Caco-2 (cell line): ENCODE measurements at regions not wholly inside any gene's neighbourhood (a gene's known extent, or its start where the extent isn't known, plus 50 kb on each side); places are given as distances from the start of the nearest gene placed in this dataset.

Source experiments
- BruUV-seq: library from RNA; stranded (reverse); fragments of 400-500 nt; replicated peaks from 2 replicates; lab custom pipeline; 2021; lab: Mats Ljungman, UMichigan
- CTCF ChIA-PET: fragments of 300-600 bp; sonication (Branson Sonifier 250); formaldehyde crosslinking; loops from one replicate; lab custom pipeline; 2022; ENCODE audit warnings: antibody characterized with exemption; lab: Charles Lee
- POLR2A ChIA-PET: fragments of 300-600 bp; sonication (Branson Sonifier 250); formaldehyde crosslinking; loops from one replicate; lab custom pipeline; 2022; ENCODE audit warnings: antibody characterized with exemption; lab: Charles Lee
- DNase-seq, 2 experiments: peaks; one replicate each; pipeline versions ENCODE4 v3.0.0 to v3.0.0-alpha.2; 2020 to 2022
- H3K27me3 ChIP-seq: replicated peaks from 2 replicates; pipeline ENCODE4 v1.6.0; 2011; ENCODE audit warnings: low read length; ENCODE audit not compliant: control insufficient read depth, insufficient read depth
- H3K36me3 ChIP-seq: 2 replicates; pipeline ENCODE4 v1.5.1; 2011; ENCODE audit warnings: low read length; ENCODE audit not compliant: control insufficient read depth, insufficient read depth
- H3K4me1 ChIP-seq: fragments of 250-450 bp; sonication (Bioruptor Pico); 2 replicates; pipeline ENCODE4 v1.5.1; 2020; ENCODE audit warnings: mild to moderate bottlenecking
- H3K4me3 ChIP-seq: 2 replicates; pipeline ENCODE4 v1.5.1; 2011; ENCODE audit warnings: low read depth, mild to moderate bottlenecking, control low read depth, low read length
- H3K9me3 ChIP-seq: fragments of 250-450 bp; sonication (Bioruptor Pico); 2 replicates; pipeline ENCODE4 v1.5.1; 2020; ENCODE audit warnings: mild to moderate bottlenecking, moderate library complexity
- H3K27ac Mint-ChIP-seq: one replicate; pipeline ENCODE4 v1.8.0; 2022; ENCODE audit warnings: mixed read lengths; ENCODE audit not compliant: unreplicated experiment
- H3K27me3 Mint-ChIP-seq: one replicate; pipeline ENCODE4 v1.8.0; 2022; ENCODE audit warnings: mixed read lengths; ENCODE audit not compliant: insufficient read depth, unreplicated experiment
- H3K36me3 Mint-ChIP-seq: one replicate; pipeline ENCODE4 v1.8.0; 2022; ENCODE audit warnings: mild to moderate bottlenecking, mixed read lengths; ENCODE audit not compliant: insufficient read depth, unreplicated experiment
- H3K4me1 Mint-ChIP-seq: one replicate; pipeline ENCODE4 v1.8.0; 2022; ENCODE audit warnings: low read depth, mixed read lengths; ENCODE audit not compliant: unreplicated experiment
- H3K4me3 Mint-ChIP-seq: one replicate; pipeline ENCODE4 v1.8.0; 2022; ENCODE audit warnings: mild to moderate bottlenecking, moderate library complexity, mixed read lengths; ENCODE audit not compliant: unreplicated experiment
- H3K9me3 Mint-ChIP-seq: one replicate; pipeline ENCODE4 v1.8.0; 2022; ENCODE audit warnings: mixed read lengths; ENCODE audit not compliant: unreplicated experiment
- intact Hi-C: fragments of 100-400 bp; cut with micrococcal nuclease; formaldehyde crosslinking; loops from one replicate; pipeline ENCODE4 v1.10.0; 2022; ENCODE audit not compliant: unreplicated experiment
- TF ChIP-seq, protein P1 (sequence below), 2 experiments: fragments of 200-600 bp in 1 of 2; IDR thresholded peaks; 1 replicate in 1 of 2; 2 replicates in 1 of 2; pipeline versions ENCODE4 v1.5.1 to v1.8.0; 2011 to 2022; ENCODE audit warnings: antibody characterized with exemption in 1 of 2, control low read depth in 1 of 2, inconsistent platforms in 1 of 2, low read depth in 1 of 2, low read length in 1 of 2, mild to moderate bottlenecking in 1 of 2, moderate library complexity in 1 of 2; ENCODE audit not compliant: insufficient read depth in 1 of 2, severe bottlenecking in 1 of 2, unreplicated experiment in 1 of 2

DNA sequence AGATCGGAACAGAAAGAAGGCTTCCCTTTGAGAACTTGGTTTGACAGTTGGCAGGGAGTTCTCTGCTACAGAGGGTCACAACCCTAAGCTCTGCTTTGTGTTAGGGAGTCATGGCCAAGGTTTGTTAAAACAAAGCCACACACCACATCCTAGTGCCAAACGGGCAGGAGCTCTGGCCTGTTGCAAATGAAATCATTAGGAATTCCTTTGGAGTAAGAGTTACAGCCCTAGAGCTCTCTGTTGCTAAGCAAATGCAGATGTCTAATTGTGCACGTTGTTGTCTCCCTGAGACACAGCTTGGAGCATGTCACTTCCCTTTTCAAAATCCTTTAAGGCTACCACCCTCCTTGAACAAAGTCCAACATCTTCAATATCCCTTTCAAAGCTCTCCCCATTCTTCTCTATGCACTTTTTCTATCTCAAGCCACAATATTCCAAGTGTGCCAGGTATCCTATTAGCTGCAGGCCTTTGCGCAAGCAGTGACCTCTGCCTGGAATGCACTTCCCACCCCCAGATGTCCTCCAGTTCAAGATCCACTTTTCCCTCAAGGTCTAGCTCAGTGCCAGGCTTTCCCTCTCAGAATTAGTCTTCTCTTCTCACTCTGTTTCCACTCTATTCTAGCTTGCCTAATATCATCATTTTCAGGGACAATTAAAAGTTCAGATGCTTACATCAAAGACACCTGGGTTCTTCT, 253.7 kb upstream of the POU2AF2 start:
- Mint-ChIP-seq H3K36me3 (no peaks in the 10 kb centered on the region), H3K27ac (no peak overlapping the region), H3K4me1 (no peaks in the 10 kb centered on the region)

DNA sequence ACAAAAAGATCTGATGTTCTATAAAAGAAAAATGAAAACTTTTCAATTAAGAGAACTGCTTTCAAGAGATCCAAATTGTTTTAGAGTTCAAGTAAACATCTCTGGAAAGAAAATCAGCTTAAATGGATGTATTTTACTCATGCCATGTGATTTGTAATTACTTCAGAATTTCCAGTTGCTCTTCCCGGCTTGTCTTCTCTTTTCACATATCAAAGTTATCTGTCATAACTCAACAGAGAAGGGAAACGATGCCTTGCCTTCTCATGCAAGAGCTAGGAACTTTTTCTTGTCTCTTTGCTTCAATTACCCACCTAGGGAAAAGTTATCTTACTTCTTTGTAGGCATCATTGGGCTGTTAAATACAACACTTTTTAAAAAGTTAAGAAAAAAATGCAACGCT, 255.2 kb upstream of the POU2AF2 start:
- Mint-ChIP-seq H3K4me1 (no peaks in the 10 kb centered on the region), H3K36me3 (no peaks in the 10 kb centered on the region), H3K27ac (no peak overlapping the region), H3K27me3 (peaks cover 16% of the 10 kb centered on the region), H3K9me3 (no peaks in the 10 kb centered on the region), H3K4me3 (no peak overlapping the region)
- Histone ChIP-seq H3K27me3 (peaks cover under 1% of the 10 kb centered on the region), H3K4me1 (no peaks in the 10 kb centered on the region), H3K36me3 (no peaks in the 10 kb centered on the region), H3K9me3 (no peaks in the 10 kb centered on the region), H3K4me3 (no peak overlapping the region)
- no TSS peak for BruUV-seq
- no peak for DNase-seq
- intact Hi-C loops: no loop called here
- TF ChIP-seq, protein P1, sequence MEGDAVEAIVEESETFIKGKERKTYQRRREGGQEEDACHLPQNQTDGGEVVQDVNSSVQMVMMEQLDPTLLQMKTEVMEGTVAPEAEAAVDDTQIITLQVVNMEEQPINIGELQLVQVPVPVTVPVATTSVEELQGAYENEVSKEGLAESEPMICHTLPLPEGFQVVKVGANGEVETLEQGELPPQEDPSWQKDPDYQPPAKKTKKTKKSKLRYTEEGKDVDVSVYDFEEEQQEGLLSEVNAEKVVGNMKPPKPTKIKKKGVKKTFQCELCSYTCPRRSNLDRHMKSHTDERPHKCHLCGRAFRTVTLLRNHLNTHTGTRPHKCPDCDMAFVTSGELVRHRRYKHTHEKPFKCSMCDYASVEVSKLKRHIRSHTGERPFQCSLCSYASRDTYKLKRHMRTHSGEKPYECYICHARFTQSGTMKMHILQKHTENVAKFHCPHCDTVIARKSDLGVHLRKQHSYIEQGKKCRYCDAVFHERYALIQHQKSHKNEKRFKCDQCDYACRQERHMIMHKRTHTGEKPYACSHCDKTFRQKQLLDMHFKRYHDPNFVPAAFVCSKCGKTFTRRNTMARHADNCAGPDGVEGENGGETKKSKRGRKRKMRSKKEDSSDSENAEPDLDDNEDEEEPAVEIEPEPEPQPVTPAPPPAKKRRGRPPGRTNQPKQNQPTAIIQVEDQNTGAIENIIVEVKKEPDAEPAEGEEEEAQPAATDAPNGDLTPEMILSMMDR (IDR thresholded peaks at IDR 0.05; ENCODE audit: insufficient read depth in 1 of 2, low read depth in 1 of 2, low read length in 1 of 2, severe bottlenecking in 1 of 2, unreplicated experiment in 1 of 2): no peak
- CTCF ChIA-PET: no interaction called here
- POLR2A ChIA-PET: no interaction called here

More for the DNA sequence above, 253.7 kb upstream of the POU2AF2 start:
- Histone ChIP-seq H3K36me3 (no peaks in the 10 kb centered on the region), H3K9me3 (no peaks in the 10 kb centered on the region), H3K27me3 (peaks cover 1% of the 10 kb centered on the region), H3K4me1 (no peaks in the 10 kb centered on the region), H3K4me3 (no peak overlapping the region)
- ChIA-PET POLR2A (no interaction called here), CTCF (no interaction called here)
- DNase-seq: no peak
- Mint-ChIP-seq H3K9me3 (no peaks in the 10 kb centered on the region), H3K27me3 (peaks cover 24% of the 10 kb centered on the region), H3K4me3 (no peak overlapping the region)
- intact Hi-C loops: no loop called here
- no TSS peak for BruUV-seq
- TF ChIP-seq, protein P1 (IDR thresholded peaks at IDR 0.05; ENCODE audit: insufficient read depth in 1 of 2, low read depth in 1 of 2, low read length in 1 of 2, severe bottlenecking in 1 of 2, unreplicated experiment in 1 of 2): no peak

DNA sequence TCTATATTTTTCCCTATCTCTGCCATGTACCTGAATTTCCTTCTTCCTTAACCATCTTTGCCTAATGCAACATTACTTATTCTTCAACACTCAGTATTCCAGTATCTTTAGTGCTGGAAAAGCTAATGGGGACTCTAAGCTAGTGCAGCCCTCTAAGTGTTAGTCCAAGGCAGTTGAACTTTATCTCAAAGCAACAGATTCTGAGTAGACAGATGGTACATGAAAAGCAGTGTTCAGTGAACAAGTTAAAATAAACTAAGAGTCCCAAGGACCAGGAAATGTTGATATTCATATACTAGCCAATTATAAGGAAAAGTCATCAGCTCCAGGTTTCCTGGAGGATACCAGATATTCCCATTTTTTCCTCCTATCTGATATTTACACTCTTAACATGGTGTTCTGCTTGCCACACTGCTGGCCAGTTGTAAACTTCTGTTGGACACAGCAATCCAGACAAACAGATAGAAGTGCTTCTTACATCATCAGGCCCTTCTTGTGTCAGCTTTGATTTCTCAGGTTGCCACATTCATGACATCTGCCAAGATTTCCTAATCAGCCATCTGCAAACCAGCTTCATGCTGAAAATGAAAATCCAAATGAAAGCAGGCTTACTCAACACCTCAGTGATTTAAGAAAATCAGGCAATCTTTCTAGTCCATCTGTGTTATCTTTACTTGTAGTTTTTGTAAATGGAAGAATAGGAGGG, 255.9 kb upstream of the POU2AF2 start:
- H3K36me3 ChIP-seq: no peaks in the 10 kb centered on the region
- no peak overlapping the region for H3K4me3 Mint-ChIP-seq

More for the DNA sequence above, 255.9 kb upstream of the POU2AF2 start:
- H3K27me3 Mint-ChIP-seq: peaks cover 16% of the 10 kb centered on the region
- ChIA-PET CTCF (no interaction called here), POLR2A (no interaction called here)
- H3K4me1 Mint-ChIP-seq: no peaks in the 10 kb centered on the region
- Histone ChIP-seq H3K9me3 (no peaks in the 10 kb centered on the region), H3K4me1 (no peaks in the 10 kb centered on the region), H3K27me3 (no peaks in the 10 kb centered on the region), H3K4me3 (no peak overlapping the region)
- BruUV-seq: no TSS peak
- H3K36me3 Mint-ChIP-seq: no peaks in the 10 kb centered on the region
- no peak for DNase-seq
- intact Hi-C loops: no loop called here
- TF ChIP-seq, protein P1 (IDR thresholded peaks at IDR 0.05; ENCODE audit: insufficient read depth in 1 of 2, low read depth in 1 of 2, low read length in 1 of 2, severe bottlenecking in 1 of 2, unreplicated experiment in 1 of 2): no peak
- no peaks in the 10 kb centered on the region for H3K9me3 Mint-ChIP-seq
- no peak overlapping the region for H3K27ac Mint-ChIP-seq
